Right lobe of liver (tissue), 4 donors: ENCODE measurements at regions not wholly inside any gene's neighbourhood (a gene's known extent, or its start where the extent isn't known, plus 50 kb on each side); places are given as distances from the start of the nearest gene placed in this dataset.

Experiments
- POLR2A ChIP-seq: fragments of 450-650 bp; IDR thresholded peaks from one replicate; pipeline ENCODE4 v1.6.1; 2017; ENCODE audit warnings: antibody characterized with exemption, mild to moderate bottlenecking
- TF ChIP-seq, protein P1 (sequence below), 4 donors: fragments of 200-600 bp in 3 of 4; fragments of 450-650 bp in 1 of 4; IDR thresholded peaks; one replicate each; pipeline versions ENCODE4 v1.5.1 to v1.8.0; 2016 to 2022; ENCODE audit warnings: antibody characterized with exemption in 4 of 4, mild to moderate bottlenecking in 2 of 4
- donor health status: DM: no; HTN: no; CAD: no.
- donor health status: DM: no; HTN: no; CAD: no.
- donor health status: DM: no; HTN: yes; CAD: no.

DNA sequence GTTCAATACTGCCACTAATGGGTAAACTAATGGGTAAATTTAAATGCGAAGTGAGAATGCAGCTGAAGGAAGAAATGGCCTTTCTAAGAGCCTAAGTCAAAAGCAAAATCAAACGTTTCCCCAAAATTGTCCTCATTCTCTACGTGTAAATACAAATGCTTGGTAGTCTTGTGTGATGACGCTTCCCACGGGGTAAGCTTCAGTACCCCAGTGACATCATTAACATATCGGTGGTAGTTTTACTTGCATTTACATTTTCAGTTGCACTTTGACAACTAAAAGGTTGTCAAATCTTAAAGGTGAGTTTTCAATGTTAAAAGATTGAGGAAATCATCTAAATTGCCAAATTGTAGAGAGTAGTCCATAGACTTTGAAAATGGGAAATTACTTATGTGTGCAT lies 550.7 kb upstream of the CCNG1 start:
- TF ChIP-seq, protein P1, sequence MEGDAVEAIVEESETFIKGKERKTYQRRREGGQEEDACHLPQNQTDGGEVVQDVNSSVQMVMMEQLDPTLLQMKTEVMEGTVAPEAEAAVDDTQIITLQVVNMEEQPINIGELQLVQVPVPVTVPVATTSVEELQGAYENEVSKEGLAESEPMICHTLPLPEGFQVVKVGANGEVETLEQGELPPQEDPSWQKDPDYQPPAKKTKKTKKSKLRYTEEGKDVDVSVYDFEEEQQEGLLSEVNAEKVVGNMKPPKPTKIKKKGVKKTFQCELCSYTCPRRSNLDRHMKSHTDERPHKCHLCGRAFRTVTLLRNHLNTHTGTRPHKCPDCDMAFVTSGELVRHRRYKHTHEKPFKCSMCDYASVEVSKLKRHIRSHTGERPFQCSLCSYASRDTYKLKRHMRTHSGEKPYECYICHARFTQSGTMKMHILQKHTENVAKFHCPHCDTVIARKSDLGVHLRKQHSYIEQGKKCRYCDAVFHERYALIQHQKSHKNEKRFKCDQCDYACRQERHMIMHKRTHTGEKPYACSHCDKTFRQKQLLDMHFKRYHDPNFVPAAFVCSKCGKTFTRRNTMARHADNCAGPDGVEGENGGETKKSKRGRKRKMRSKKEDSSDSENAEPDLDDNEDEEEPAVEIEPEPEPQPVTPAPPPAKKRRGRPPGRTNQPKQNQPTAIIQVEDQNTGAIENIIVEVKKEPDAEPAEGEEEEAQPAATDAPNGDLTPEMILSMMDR (IDR thresholded peaks at IDR 0.05) = no peak
- no peak for TF ChIP-seq POLR2A
